Anterior cingulate cortex (tissue), 58 donors: ENCODE measurements at regions not wholly inside any gene's neighbourhood (a gene's known extent, or its start where the extent isn't known, plus 50 kb on each side); places are given as distances from the start of the nearest gene placed in this dataset.
A peak's percentile ranks its signal among the peaks of the same experiment; 100 is the strongest.
"Not testable (repeated sequence)": the region's sequence is repeated elsewhere in the genome, so short reads cannot be mapped to it uniquely, and the experiment has no call there.

Experiments
- DNase-seq, 58 donors: peaks; one replicate each; lab custom pipeline; 2025; lab: John Stamatoyannopoulos, UW

- DNase-seq, result no peak
Measured at GRCh38 chr15:79161837-79162508, 71.4 kb upstream of the RASGRF1 start.

GRCh38 chr15:79160211-79160610, 69.6 kb upstream of the RASGRF1 start:
- no peak for DNase-seq

DNA sequence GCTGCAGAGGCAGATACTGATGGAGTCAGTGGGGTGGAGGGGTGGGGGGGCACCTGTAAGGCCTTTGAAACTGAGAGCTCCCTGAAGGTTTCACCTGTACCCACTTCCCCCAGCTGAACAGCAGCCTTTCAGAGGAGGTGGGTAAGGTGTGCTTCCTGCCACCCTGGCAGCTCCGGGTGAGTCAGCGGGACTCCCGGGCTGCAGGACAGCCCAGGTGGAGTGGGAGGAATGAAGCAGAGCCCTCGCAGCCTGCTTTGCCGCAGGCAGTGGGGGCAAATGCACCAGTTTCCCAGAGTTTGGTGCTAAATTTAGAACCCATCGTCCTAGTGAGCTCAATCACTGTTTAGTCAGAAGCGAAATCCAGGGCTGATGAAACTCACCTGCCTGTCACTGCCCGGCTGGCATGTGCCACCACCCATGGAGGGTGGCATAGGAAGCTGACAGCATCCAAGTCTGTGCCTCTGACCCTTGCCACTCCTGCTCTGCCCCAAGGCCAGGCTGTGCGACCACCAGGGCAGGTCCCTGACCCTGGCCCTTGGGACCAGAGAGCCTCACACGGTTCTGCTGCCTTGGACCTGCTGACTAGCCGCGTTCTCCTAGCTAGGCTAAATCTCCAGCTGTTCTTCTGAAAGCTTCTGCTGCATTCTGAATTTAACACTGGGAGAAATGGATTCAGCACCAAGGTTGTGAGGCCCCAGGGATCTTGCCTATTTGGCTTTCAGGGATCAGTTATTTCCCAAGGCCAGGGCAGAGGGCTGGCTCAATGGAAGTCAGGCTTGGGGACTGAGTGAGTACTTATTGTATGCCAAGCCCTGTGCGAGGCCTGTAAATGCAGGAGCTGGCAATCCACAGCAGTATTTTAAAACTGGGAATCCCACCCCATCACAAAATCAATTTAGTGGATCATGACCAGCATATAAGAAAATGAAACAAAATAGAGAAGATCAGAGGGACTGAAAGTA, 67.3 kb upstream of the RASGRF1 start:
- peak in 1 of 58 donors; percentile 31 for DNase-seq

DNA sequence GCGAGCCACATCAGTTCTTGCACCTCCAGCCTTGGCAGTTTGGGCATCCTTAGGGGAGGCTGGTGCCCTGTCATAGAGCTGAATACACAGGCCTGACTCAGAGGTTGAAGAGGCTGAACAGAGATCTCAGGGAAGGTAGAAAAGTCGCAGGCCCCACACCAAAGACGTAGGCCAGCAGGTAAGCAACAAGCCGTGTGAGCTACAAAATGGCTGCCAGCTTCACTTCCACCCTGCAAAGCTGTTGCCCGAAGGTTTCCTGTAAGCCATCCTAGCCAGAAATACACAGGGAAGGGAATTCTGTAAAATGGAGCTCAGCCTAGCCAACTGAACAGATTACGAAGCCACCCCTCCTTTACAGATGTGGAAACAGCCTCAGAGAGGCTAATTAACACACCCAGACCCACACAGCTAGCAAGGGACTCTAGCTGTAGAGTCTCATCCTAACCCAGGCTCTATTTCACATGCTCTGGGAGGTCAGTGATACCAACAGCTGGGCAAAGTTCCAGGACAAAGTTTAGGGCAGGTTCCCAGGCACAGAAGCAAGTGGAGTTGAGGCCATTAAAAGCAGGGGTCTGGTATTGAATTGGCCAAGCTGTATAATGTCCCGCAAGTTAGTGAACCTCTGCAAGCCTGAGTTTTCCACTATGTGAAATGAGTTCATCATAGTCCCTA, 66.3 kb upstream of the RASGRF1 start:
- no peak for DNase-seq

GRCh38 chr15:79154483-79155135, 64.0 kb upstream of the RASGRF1 start:
- peak in 3 of 58 donors; percentile 3 to 31 (median 5) for DNase-seq

DNA sequence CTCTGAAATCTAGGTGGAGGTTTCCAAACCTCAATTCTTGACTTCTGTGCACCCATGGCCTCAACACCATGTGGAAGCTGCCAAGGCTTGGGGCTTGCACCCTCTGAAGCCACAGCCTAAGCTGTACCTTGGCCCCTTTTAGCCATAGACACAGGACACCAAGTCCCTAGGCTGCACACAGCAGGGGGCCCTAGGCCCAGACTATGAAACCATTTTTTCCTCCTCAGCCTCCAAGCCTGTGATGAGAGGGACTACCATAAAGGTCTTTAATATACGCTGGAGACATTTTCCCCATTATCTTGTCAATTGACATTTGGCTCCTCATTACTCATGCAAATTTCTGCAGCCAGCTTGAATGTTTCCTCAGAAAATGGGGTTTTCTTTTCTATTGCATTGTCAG, 53.7 kb upstream of the RASGRF1 start:
- DNase-seq, result not testable (repeated sequence)

GRCh38 chr15:79140846-79141570, 50.4 kb upstream of the RASGRF1 start:
- DNase-seq, result no peak
